ENCODE measurements at regions not wholly inside any gene's neighbourhood (a gene's known extent, or its start where the extent isn't known, plus 50 kb on each side); places are given as distances from the start of the nearest gene placed in this dataset.

- no peak for DNase-seq
Measured at GRCh38 chr6:119626884-119627619, 277.5 kb upstream of the MAN1A1 start.

GRCh38 chr6:119620846-119621555, 271.4 kb upstream of the MAN1A1 start:
- no peak for DNase-seq

- no peak for DNase-seq
Measured at GRCh38 chr6:119614138-119614537, 264.6 kb upstream of the MAN1A1 start.

- DNase-seq: no peak
Measured at GRCh38 chr6:119612911-119613381, 263.4 kb upstream of the MAN1A1 start.

GRCh38 chr6:119612176-119612891, 262.8 kb upstream of the MAN1A1 start:
- no peak for DNase-seq

- no peak for DNase-seq
Measured at GRCh38 chr6:119610754-119611153, 261.2 kb upstream of the MAN1A1 start.

- no peak for DNase-seq
Measured at GRCh38 chr6:119610265-119610664, 260.7 kb upstream of the MAN1A1 start.

GRCh38 chr6:119609865-119610264, 260.3 kb upstream of the MAN1A1 start:
- no peak for DNase-seq

- no peak for DNase-seq
Measured at GRCh38 chr6:119608994-119609393, 259.4 kb upstream of the MAN1A1 start.

GRCh38 chr6:119604124-119604523, 254.6 kb upstream of the MAN1A1 start:
- no peak for DNase-seq

- no peak for DNase-seq
Measured at GRCh38 chr6:119603501-119603900, 253.9 kb upstream of the MAN1A1 start.

- no peak for DNase-seq
Measured at GRCh38 chr6:119602215-119603178, 252.9 kb upstream of the MAN1A1 start.

- no peak for DNase-seq
Measured at GRCh38 chr6:119598883-119599282, 249.3 kb upstream of the MAN1A1 start.

- DNase-seq: no peak
Measured at GRCh38 chr6:119594907-119595306, 245.3 kb upstream of the MAN1A1 start.

- DNase-seq: no peak
Measured at GRCh38 chr6:119591235-119591634, 241.7 kb upstream of the MAN1A1 start.

GRCh38 chr6:119590066-119590465, 240.5 kb upstream of the MAN1A1 start:
- no peak for DNase-seq

- DNase-seq: no peak
Measured at GRCh38 chr6:119587537-119587936, 238.0 kb upstream of the MAN1A1 start.

GRCh38 chr6:119586250-119586882, 236.8 kb upstream of the MAN1A1 start:
- DNase-seq: no peak

- no peak for DNase-seq
Measured at GRCh38 chr6:119584088-119584487, 234.5 kb upstream of the MAN1A1 start.

GRCh38 chr6:119581220-119581619, 231.7 kb upstream of the MAN1A1 start:
- DNase-seq: no peak

GRCh38 chr6:119575721-119576120, 226.2 kb upstream of the MAN1A1 start:
- no peak for DNase-seq

- DNase-seq: no peak
Measured at GRCh38 chr6:119568580-119568979, 219.0 kb upstream of the MAN1A1 start.

Data from activated T-cell treated with anti-CD3 and anti-CD28 coated beads, Interleukin-2, amount 50 U/mL, for 1 hour (primary cell).